ENCODE measurements at regions not wholly inside any gene's neighbourhood (a gene's known extent, or its start where the extent isn't known, plus 50 kb on each side); places are given as distances from the start of the nearest gene placed in this dataset.

- in situ Hi-C loops (cut with HindIII; ENCODE audit: low sequenced_read_pairs), result no loop called here
- TF ChIP-seq CTCF (IDR thresholded peaks at IDR 0.05; ENCODE audit: low read depth, low read length), result no peak
- DNase-seq (ENCODE audit: low read depth, low spot score), result no peak
- H3K4me3 ChIP-seq (ENCODE audit: low read depth, low read length), result no peak overlapping the region
These were observed 561.6 kb downstream of the PLA2G4A start for GRCh38 chr1:187390215-187390818.

GRCh38 chr1:187396226-187396625 lies 567.5 kb downstream of the PLA2G4A start:
- in situ Hi-C loops (cut with HindIII; ENCODE audit: low sequenced_read_pairs), result no loop called here
- peak; percentile 18 for DNase-seq (ENCODE audit: low read depth, low spot score)
- no peak overlapping the region for H3K4me3 ChIP-seq (ENCODE audit: low read depth, low read length)
- TF ChIP-seq CTCF (IDR thresholded peaks at IDR 0.05; ENCODE audit: low read depth, low read length), result no peak

- H3K4me3 ChIP-seq (ENCODE audit: low read depth, low read length), result no peak overlapping the region
- no peak for DNase-seq (ENCODE audit: low read depth, low spot score)
- in situ Hi-C loops (cut with HindIII; ENCODE audit: low sequenced_read_pairs), result no loop called here
- no peak for TF ChIP-seq CTCF (IDR thresholded peaks at IDR 0.05; ENCODE audit: low read depth, low read length)
These were observed 568.4 kb downstream of the PLA2G4A start for GRCh38 chr1:187396929-187397796.

GRCh38 chr1:187408212-187409004 lies 579.7 kb downstream of the PLA2G4A start:
- no peak overlapping the region for H3K4me3 ChIP-seq (ENCODE audit: low read depth, low read length)
- no peak for TF ChIP-seq CTCF (IDR thresholded peaks at IDR 0.05; ENCODE audit: low read depth, low read length)
- DNase-seq (ENCODE audit: low read depth, low spot score), result peak; percentile 56
- in situ Hi-C loops (cut with HindIII; ENCODE audit: low sequenced_read_pairs), result no loop called here

- no peak overlapping the region for H3K4me3 ChIP-seq (ENCODE audit: low read depth, low read length)
- DNase-seq (ENCODE audit: low read depth, low spot score), result peak; percentile 70
- in situ Hi-C loops (cut with HindIII; ENCODE audit: low sequenced_read_pairs), result no loop called here
These were observed 580.6 kb downstream of the PLA2G4A start for GRCh38 chr1:187409341-187409740.

More at GRCh38 chr1:187409341-187409740, 580.6 kb downstream of the PLA2G4A start:
- no peak for TF ChIP-seq CTCF (IDR thresholded peaks at IDR 0.05; ENCODE audit: low read depth, low read length)

Measured in astrocyte of the spinal cord (primary cell).